NCI-H2029 treated with DMSO at 0.1 percent for 48 hours (cell line): ENCODE measurements at regions not wholly inside any gene's neighbourhood (a gene's known extent, or its start where the extent isn't known, plus 50 kb on each side); places are given as distances from the start of the nearest gene placed in this dataset.
"Not testable (repeated sequence)": the region's sequence is repeated elsewhere in the genome, so short reads cannot be mapped to it uniquely, and the experiment has no call there.

Experiments
- DNase-seq: peaks from one replicate; lab custom pipeline; 2025; lab: John Stamatoyannopoulos, UW

DNA sequence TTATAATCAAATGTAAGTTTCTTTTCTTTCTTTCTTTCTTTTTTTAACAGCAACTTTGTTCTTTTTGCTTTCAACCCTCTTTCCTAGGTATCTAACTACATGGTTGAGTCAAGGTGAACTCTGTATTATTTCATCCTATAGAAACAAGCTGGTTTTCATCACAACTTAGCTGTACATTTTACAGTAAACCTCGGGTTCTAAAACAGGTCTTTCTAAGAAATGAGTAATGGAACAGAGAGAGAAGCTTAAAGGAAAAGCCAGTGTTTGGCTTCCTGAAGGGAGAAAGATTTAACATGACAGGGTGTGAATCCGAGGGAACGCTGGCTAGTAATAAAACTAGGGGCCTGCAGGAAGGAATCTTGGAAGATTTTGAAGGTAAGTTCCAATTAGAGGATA lies 143.4 kb upstream of the ITGB1 start:
- no peak for DNase-seq

DNA sequence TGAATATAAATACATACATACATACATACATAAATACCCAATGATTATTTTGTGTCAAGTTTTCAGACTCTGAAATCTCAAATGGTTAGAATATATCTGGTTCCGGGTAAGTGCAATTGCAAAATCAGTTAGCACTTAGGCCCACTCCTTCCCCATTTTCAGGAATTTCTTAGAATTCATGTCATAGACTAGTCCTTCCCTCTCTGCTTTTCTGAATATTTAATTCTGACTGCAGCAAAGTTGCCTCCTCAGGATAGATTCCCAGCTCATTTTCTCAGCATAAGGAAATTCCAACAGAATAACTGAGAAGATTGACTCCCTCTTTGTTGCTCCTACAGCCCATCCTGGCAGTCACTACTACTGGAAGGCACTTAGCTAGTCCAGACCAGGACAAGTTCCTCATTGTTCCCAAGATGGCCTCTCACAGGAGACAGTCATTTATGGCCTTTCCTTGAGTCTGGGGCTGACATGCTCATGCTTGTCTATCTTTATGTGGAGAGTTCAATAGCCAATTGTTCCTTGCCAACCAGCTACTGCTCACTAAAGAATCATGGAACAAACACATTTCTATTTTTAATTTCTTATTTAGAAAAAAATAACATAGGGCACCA lies 142.9 kb upstream of the ITGB1 start:
- DNase-seq, result no peak

DNA sequence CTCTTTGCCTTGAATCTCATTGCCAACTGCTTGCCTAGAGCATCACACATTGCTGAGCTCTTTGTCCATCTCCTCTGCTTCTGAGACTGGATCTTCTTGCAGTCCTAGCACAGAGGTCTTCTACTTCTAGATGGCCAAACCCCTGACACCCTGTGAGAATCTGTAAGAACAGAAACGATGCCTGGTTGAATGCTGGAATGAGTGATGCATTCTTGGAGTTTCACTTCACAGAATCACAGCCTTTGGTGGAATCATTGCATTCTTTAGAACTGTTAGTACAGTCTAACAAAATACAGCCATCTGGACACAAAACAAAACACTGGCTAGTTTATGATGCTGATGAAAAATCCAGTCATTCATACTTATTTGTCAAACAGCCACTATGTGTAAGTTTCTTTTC lies 141.7 kb upstream of the ITGB1 start:
- no peak for DNase-seq

DNA sequence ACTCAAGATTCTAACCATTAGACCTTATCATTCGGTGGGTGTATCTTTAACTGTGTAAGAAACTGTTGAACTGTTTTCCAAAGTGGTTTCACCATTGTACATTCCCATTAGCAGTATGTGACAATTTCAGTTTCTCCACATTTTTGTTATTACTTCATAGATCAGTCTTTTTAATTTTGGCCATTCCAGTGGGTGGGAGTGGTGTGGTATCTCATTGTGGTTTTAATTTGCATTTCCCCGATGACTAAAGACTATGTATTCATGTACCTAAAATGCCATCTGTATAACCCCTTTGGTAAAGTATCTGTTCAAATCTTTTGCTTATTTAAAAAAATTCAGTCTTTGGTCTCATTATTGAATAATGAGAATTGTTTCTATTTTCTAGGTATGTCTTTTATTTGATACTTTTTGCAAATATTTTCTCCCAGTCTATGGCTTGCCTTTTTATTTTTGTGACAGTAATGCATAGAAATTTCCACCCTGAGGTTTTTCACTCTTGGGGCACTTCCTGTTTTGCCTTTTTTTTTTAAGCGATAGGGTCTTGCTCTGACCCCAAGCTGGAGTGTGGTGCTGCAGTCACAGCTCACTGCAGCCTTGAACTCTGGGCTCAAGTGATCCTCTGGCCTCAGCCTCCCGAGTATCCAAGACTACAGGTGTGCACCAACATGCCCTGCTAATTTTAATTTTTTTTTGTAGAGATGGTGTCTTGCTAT lies 141.1 kb upstream of the ITGB1 start:
- DNase-seq, result no peak

DNA sequence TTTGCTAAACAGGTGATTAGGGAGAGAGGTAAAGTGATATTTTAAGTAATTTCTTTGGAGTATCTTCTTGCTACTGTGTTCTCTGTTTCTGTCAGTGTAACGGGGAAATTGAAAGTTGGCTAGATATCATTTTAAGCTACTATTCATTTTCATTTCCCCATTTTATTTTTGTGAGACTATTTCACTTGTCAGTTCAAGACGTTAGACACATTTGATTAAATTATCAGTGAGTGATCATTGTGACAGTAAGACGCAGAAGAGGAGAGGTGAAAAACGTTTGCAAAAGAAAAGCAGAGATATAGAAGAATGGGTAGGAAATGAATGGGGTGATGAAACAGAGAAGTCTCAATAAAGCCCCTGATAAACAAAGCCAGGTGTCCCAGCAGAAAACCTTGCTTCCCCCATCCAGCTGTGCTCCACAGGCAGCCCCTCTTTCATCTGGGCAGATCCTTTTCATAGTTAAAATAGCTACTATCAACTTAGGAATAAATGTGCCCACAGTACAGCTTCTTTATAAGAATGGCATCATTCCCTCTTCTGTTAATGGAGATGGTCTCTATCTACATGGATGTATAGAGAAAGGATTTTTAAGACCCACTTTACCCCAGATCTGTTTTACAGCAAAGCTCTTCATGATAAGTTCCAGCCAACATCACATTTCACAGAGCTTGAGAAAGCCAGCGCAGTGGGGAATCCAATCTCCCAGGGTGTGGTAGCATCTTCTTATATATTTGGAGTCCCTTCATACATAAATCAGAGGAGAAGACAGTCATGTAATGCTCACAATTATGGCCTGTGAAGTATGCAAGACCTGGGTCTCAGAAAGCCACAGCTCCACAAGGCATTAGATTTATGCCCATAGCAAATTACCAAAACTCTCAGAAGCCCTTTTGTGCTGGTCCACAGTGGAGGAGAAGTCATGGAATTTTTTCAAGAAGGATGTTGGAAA lies 138.1 kb upstream of the ITGB1 start:
- no peak for DNase-seq

DNA sequence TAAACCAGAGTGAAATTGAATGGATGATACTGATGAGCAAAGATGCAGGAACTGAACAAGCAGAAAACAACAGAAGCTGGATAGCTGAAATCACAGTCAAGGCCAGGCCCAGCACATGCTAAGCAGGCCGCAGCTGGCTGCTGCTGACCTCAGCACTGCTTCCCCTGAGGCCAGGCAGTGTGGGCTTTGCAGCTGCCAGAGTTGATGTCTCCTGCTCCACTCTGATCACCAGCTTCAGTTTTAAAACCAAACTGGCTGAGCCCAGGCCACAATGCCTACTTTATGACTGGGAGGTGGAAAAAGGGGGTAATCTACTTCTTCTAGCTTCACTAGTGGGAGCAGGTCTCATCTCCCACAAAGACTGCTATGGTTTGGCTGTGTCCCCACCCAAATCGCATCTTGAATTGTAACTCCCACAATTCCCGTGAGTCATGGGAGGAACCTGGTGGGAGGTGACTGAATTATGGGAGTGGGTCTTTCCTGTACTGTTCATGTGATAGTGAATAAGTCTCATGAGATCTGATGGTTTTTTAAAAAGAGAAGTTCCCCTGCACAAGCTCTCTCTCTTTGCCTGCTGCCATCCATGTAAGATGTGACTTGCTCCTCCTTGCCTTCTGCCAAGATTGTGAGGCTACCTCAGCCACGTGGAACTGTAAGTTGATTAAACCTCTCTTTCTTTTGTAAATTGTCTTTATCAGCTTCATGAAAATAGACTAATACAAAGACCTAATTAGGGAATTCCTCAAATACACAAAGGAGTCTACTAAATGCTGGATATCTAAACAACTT lies 136.4 kb upstream of the ITGB1 start:
- DNase-seq, result no peak

DNA sequence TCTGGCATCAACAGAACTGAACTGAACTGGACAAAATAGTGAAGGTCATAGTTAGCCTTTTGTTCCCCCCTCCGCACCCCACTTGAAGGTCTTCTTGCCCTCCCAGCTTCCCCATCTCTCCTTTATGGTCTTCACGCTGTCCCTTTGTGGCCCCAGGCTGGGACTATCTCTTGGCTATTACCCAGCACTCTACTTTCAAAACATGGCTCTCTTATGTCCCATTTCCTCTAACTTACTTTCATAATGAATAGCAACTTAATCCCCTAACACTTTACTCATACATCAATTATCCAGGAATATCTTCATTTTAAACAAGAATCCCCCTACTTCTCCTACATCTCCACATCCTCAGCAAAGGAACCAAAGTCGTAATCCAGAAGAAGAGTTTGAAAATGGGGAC lies 135.3 kb upstream of the ITGB1 start:
- no peak for DNase-seq

DNA sequence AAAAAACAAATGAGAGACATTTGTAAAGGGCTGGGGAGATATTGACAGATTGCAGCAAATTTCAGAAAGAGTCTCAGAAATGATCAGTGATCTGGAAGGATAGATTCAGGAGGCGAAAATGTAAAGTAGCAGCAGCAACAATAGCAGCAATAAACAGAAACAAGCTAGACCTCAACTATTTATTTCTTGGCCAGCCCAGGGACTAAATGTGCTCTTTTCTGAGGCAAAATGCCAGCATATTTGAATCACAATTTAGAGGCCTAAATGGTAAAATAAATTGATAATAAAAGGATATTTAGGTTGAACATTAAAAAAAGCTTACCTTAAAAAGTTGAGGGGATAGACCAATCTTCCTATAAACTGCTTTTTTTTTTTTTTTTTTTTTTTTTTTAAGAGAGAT lies 134.6 kb upstream of the ITGB1 start:
- no peak for DNase-seq

DNA sequence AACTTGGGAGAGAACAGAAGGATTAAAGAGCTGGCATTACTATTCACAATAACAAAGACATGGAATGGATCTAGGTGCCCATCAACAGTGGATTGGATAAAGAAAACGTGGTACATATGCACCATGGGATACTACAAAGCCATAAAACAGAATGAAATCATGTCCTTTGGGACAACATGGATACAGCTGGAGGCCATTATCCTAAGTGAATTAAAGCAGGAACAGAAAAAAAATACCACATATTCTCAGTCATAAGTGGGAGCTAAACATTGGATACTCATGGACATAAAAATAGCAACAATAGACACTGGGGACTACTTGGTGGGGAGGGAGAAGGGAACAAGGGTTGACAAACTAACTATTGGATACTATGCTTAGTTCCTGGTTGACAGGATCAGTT lies 133.2 kb upstream of the ITGB1 start:
- no peak for DNase-seq

DNA sequence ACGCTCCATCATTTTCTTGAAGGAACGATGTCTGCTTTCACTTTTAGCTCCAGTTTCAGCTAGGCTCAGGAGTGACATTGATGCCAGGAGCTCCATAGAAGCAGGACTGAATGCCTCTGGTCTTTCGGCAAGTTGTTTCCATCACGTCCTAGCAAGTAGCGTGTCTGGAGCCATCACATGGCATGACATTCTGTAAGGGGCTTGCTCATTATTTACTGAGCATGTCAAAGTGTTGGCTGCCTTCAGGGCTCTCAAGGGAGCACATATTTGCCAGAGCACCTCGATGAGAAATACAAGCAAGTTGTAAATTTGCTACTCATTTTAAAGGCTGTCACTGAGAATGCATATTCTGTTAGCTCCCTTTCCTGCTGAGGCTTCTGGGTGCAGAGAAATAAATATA lies 131.0 kb upstream of the ITGB1 start:
- no peak for DNase-seq

DNA sequence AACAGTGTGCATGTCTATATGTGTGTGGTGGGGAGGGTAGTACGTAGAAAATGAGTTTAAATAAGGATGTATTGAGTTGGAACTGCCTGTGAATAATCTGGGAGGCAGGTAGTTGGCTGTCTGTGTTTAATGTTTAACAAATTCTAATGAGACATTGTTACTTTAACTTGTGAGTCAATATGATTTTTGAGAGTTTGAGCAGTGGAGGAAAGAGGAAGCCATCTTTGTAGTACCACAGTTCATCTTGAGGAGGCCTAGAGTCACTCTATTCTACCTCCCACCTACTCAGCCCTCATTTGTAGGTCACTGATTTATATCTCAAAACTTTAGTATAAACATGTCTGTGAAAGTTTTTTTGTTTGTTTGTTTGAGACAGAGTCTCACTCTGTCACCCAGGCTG lies 129.9 kb upstream of the ITGB1 start:
- DNase-seq, result no peak

DNA sequence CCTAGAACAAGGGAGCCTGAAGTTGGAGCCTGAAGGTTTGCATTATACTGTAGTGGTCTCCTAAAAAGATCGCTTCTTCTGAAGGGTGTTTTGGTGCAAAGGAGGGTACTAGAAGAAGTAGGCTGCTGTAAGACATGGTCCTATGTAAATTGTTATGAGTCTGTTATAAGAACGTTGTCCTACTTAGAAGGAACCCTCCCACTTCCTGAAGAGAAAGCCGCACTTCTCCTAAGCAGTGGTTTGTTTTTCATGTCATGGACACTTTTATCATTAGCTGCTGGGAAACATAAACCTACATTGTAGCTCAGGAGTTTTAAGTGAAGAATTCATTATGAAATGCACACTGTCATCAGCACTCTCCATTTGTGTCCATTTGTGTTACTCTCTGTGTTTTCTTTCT lies 129.1 kb upstream of the ITGB1 start:
- no peak for DNase-seq

DNA sequence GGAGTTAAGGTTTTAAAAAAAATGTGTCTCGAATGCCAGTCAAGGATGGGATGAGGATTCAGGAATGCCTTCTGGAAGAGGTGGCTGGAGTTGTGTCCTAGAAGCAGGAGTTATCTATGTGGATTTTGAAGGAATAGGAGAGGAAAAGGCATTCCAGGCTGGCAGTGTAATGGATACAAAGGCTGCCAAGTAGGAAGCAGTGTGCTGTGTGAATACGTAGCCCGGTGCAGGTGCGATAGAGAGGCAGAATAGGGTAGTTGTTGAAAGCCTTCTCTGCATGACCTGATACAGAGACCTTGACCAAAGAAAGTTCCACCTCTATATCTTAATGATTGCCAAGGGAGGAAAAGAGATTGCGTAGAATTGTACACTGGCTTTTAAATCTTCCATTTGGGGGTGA lies 128.1 kb upstream of the ITGB1 start:
- no peak for DNase-seq

DNA sequence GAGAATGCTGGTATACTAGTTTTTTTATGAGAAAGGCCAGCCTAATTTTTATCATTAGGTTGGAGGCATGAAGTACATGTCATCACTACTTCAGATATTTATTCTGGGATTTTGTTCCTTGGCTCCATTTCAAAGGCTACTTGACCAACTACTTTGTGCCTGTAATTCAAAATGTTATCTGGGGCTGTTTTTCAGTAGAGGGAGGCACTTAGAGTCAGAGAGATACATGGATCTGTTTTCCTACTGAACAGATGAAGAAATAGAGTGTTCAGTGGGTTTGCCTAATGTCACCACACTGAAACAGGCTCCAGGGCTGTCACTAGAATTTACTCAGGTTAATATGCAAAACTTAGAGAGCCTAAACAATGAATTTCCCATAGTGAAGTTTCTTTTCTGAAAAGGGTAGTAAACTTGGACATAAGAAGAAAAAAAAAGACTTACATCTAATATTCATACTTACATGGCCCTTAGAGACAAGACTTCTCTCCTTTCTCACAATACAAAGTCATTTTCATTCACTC lies 127.3 kb upstream of the ITGB1 start:
- DNase-seq, result peak; percentile 2

DNA sequence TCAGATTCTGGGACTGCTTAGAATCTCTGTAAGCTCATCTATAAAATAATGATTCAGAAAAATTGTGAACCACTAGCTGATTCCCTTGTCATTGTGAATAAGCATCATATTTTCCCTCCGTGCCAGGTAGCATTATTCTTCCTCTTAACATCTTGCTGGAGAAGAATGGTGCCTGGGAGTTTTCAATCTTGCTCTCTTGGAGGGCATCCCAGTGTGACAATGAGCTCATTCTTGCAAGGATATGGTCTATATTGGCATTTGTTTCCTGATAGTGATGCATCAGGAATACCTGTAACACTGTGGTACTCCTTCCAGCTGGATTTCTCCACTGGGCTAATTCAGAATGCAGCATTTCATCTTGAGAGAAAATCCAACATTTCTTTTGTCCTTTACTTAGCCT lies 126.4 kb upstream of the ITGB1 start:
- no peak for DNase-seq

DNA sequence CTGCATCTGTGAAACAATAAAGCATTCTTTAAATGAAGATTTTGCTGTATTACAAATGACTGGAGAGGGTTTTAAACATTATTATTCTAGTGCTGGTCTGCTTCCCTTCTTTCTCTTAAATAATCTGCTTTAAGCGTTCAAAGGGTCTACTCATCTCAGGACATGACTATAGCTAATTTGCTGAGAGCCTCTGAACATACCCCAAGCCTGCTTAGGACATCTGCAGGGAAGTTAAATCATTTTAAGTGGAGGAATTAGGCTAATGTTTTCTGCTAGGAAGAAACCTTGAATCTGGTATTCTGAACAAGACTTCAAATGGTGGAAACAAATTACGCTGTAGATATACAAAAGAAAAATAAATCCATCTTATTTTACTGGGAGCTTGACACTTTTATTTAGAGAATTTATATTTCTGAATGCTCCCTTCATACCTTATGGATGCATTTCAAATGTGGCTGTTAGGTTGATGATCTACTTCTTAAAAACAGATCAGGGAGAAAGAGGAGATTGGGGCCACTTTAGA lies 124.4 kb upstream of the ITGB1 start:
- no peak for DNase-seq

DNA sequence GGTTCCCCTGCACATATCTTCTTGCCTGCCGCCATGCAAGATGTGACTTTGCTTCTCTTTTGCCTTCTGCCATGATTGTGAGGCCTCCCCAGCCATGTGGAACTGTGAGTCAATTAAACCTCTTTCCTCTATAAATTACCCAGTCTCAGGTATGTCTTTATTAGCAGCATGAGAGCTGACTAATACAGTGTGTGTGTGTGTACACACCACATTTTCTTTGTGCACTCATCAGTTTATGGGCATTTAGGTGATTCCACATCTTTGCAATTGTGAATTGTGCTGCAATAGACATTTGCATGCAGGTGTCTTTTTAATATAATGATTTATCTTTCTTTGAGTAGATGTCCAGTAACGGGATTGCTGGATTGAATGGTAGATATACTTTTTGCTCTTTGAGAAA lies 122.4 kb upstream of the ITGB1 start:
- DNase-seq, result not testable (repeated sequence)

DNA sequence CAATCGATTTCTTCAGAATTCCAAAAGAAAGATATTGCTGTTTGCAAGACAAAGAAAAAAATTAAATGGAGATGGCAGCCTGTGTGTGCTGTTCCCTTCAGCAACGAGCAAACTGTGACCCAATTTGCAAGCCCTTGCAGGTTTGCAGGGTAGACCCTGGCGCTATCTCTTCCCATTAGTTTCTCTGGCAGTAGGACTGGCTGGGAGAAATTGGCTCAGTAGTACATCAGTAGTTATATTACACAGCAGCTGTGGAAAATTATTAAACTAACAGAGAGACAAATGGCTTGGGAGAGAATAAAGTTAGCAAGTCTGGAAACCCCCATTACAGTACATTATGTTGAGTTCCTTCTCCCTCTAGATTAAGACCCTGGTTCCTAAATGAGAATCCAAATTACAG lies 116.4 kb upstream of the ITGB1 start:
- DNase-seq, result no peak

DNA sequence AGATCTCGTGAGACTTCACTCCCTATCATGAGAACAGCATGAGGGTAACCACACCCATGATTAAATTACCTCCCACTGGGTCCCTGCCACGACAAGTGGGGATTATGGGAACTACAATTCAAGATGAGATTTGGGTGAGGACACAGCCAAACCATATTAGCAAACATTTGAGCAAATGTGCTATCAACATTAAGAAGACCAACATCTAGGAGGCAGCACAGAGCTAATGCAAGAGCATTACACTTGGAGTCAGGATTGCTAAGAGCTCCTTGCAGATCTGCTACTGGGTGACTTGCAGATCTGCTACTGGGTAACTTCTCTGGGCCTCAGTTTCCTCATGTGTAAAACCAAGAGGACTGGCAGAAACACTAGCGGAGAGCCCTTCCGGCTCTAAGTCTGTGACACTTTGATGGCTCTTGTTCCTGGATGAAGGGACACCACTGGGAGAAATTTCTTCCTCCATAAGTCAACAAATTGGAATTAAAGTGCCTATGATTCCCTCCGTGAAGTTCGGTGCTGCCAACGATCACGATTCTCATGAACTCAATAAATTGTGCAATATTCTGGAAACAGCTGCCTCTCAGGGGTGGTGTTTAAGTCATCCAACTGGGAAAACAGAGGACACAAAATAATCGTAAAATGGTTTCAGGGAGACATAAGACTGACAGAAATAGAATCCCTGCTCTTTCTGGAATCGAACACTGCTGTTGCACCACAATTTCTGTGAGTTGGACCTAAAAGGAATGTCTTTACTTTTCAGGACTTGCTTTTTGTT lies 115.8 kb upstream of the ITGB1 start:
- DNase-seq, result no peak

DNA sequence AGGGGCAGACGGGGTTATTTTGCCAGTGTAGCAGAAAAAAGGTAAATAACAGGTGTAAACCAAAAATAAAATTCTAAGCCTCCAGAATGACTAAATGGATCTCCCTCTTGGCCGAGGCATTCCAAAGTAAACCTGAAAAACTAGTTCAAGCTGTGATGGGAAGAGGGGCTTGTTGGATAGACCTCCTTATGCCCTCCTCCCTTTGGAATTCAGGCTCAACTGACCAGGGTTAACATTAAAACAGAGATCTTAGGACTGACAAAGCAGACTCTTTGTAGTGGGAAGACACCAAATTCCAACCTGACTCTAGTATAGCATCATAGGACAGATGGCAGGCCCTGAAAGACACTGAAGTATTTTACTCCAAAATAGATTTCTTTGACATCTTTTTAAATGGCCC lies 113.8 kb upstream of the ITGB1 start:
- no peak for DNase-seq

DNA sequence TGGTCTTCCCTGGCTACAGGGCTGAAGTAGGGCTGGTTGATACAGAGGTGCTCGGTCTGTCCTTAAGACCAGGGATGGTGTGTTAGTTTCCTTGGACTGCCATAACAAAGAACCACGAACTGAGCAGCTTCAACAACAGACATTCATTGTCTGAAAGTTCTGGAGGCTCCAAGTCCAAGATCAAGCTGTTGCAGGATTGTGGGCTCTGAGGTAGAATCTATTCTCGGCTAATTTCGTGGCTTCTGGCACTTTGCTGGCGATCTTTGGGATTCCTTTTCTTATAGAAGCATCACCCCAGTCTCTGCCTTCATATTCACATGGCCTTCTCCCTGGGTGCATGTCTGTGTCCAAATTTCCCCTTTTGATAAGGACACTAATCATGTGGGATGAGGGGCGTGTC lies 112.1 kb upstream of the ITGB1 start:
- no peak for DNase-seq
